Endothelial cell (in vitro differentiated cells): ENCODE measurements at regions not wholly inside any gene's neighbourhood (a gene's known extent, or its start where the extent isn't known, plus 50 kb on each side); places are given as distances from the start of the nearest gene placed in this dataset.
"Not testable (repeated sequence)": the region's sequence is repeated elsewhere in the genome, so short reads cannot be mapped to it uniquely, and the experiment has no call there.

ENCODE experiments used
- DNase-seq: peaks from one replicate; pipeline ENCODE4 v3.0.0; 2021; ENCODE audit warnings: low spot score
- H3K27ac Mint-ChIP-seq: one replicate; pipeline ENCODE4 v1.8.0; 2021; ENCODE audit warnings: mixed read lengths, inconsistent platforms; ENCODE audit not compliant: unreplicated experiment
- H3K27me3 Mint-ChIP-seq: one replicate; pipeline ENCODE4 v1.8.0; 2021; ENCODE audit warnings: mild to moderate bottlenecking, moderate library complexity, mixed read lengths, inconsistent platforms; ENCODE audit not compliant: unreplicated experiment
- H3K36me3 Mint-ChIP-seq: one replicate; pipeline ENCODE4 v1.8.0; 2021; ENCODE audit warnings: mild to moderate bottlenecking, low read depth, mixed read lengths, inconsistent platforms; ENCODE audit not compliant: unreplicated experiment
- H3K4me1 Mint-ChIP-seq: one replicate; pipeline ENCODE4 v1.8.0; 2021; ENCODE audit warnings: mild to moderate bottlenecking, mixed read lengths, inconsistent platforms; ENCODE audit not compliant: unreplicated experiment
- H3K4me3 Mint-ChIP-seq: one replicate; pipeline ENCODE4 v1.8.0; 2021; ENCODE audit warnings: mild to moderate bottlenecking, mixed read lengths, inconsistent platforms; ENCODE audit not compliant: unreplicated experiment
- H3K9me3 Mint-ChIP-seq: one replicate; pipeline ENCODE4 v1.8.0; 2021; ENCODE audit warnings: mixed read lengths, inconsistent platforms; ENCODE audit not compliant: unreplicated experiment
- CTCF ChIP-seq: fragments of 200-600 bp; sonication (generic); IDR thresholded peaks from one replicate; pipeline ENCODE4 v1.5.0; 2021; ENCODE audit warnings: antibody characterized with exemption; ENCODE audit not compliant: unreplicated experiment

- Mint-ChIP-seq H3K4me1 (no peaks in the 10 kb centered on the region), H3K4me3 (no peak overlapping the region), H3K9me3 (peaks cover 17% of the 10 kb centered on the region), H3K27me3 (peaks cover 3% of the 10 kb centered on the region), H3K36me3 (peaks cover 15% of the 10 kb centered on the region), H3K27ac (no peak overlapping the region)
- DNase-seq = no peak
- no peak for TF ChIP-seq CTCF
Observed at GRCh38 chr17:69695646-69696045, 281.1 kb downstream of the MAP2K6 start.

- no peak for TF ChIP-seq CTCF
- peaks cover 3% of the 10 kb centered on the region for H3K27me3 Mint-ChIP-seq
- H3K9me3 Mint-ChIP-seq = peaks cover 17% of the 10 kb centered on the region
- H3K27ac Mint-ChIP-seq = no peak overlapping the region
- H3K36me3 Mint-ChIP-seq = peaks cover 15% of the 10 kb centered on the region
- no peak for DNase-seq
- H3K4me1 Mint-ChIP-seq = no peaks in the 10 kb centered on the region
- H3K4me3 Mint-ChIP-seq = no peak overlapping the region
Observed at GRCh38 chr17:69696650-69697049, 282.2 kb downstream of the MAP2K6 start.

- H3K36me3 Mint-ChIP-seq = peaks cover 13% of the 10 kb centered on the region
- not testable (repeated sequence) for H3K27ac Mint-ChIP-seq, H3K4me3 Mint-ChIP-seq, H3K27me3 Mint-ChIP-seq, H3K4me1 Mint-ChIP-seq, DNase-seq
- peaks cover 17% of the 10 kb centered on the region for H3K9me3 Mint-ChIP-seq
Observed at GRCh38 chr17:69698352-69698751, 283.9 kb downstream of the MAP2K6 start.

GRCh38 chr17:69702078-69702477, 287.6 kb downstream of the MAP2K6 start:
- Mint-ChIP-seq H3K36me3 (peaks cover 13% of the 10 kb centered on the region), H3K4me3 (no peak overlapping the region)

GRCh38 chr17:69703751-69704150, 289.3 kb downstream of the MAP2K6 start:
- Mint-ChIP-seq H3K9me3 (peaks cover 4% of the 10 kb centered on the region), H3K27ac (no peak overlapping the region), H3K4me3 (no peak overlapping the region), H3K4me1 (peaks cover 3% of the 10 kb centered on the region), H3K27me3 (peaks cover under 1% of the 10 kb centered on the region), H3K36me3 (peaks cover 10% of the 10 kb centered on the region)
- DNase-seq = no peak
- no peak for TF ChIP-seq CTCF

More at GRCh38 chr17:69702078-69702477, 287.6 kb downstream of the MAP2K6 start:
- Mint-ChIP-seq H3K9me3 (peaks cover 11% of the 10 kb centered on the region), H3K27me3 (peaks cover 3% of the 10 kb centered on the region), H3K27ac (no peak overlapping the region), H3K4me1 (peaks cover 3% of the 10 kb centered on the region)
- DNase-seq = no peak
- TF ChIP-seq CTCF = no peak

- no peak for TF ChIP-seq CTCF
- no peak for DNase-seq
- no peaks in the 10 kb centered on the region for H3K27me3 Mint-ChIP-seq
- H3K4me1 Mint-ChIP-seq = peaks cover 3% of the 10 kb centered on the region
- no peak overlapping the region for H3K27ac Mint-ChIP-seq
- no peaks in the 10 kb centered on the region for H3K9me3 Mint-ChIP-seq
- no peak overlapping the region for H3K4me3 Mint-ChIP-seq
- peaks cover 2% of the 10 kb centered on the region for H3K36me3 Mint-ChIP-seq
Observed at GRCh38 chr17:69704935-69705334, 290.4 kb downstream of the MAP2K6 start.
